Glutamatergic neuron (in vitro differentiated cells): ENCODE measurements at regions not wholly inside any gene's neighbourhood (a gene's known extent, or its start where the extent isn't known, plus 50 kb on each side); places are given as distances from the start of the nearest gene placed in this dataset.

Experiments used
- DNase-seq: peaks from one replicate; pipeline ENCODE4 v3.0.0; 2022
- H3K27ac Mint-ChIP-seq: one replicate; pipeline ENCODE4 v1.8.0; 2020; ENCODE audit warnings: mild to moderate bottlenecking, mixed read lengths, inconsistent platforms; ENCODE audit not compliant: unreplicated experiment
- H3K27me3 Mint-ChIP-seq: one replicate; pipeline ENCODE4 v1.8.0; 2020; ENCODE audit warnings: mild to moderate bottlenecking, moderate library complexity, mixed read lengths, inconsistent platforms; ENCODE audit not compliant: unreplicated experiment
- H3K36me3 Mint-ChIP-seq: one replicate; pipeline ENCODE4 v1.8.0; 2020; ENCODE audit warnings: mild to moderate bottlenecking, mixed read lengths, inconsistent platforms; ENCODE audit not compliant: unreplicated experiment
- H3K4me1 Mint-ChIP-seq: one replicate; pipeline ENCODE4 v1.8.0; 2020; ENCODE audit warnings: mild to moderate bottlenecking, low read depth, mixed read lengths, inconsistent platforms; ENCODE audit not compliant: unreplicated experiment
- H3K4me3 Mint-ChIP-seq: one replicate; pipeline ENCODE4 v1.8.0; 2020; ENCODE audit warnings: mild to moderate bottlenecking, mixed read lengths, inconsistent platforms; ENCODE audit not compliant: unreplicated experiment
- H3K9me3 Mint-ChIP-seq: one replicate; pipeline ENCODE4 v1.8.0; 2020; ENCODE audit warnings: mild to moderate bottlenecking, moderate library complexity, mixed read lengths, inconsistent platforms; ENCODE audit not compliant: unreplicated experiment
- CTCF ChIP-seq: fragments of 200-600 bp; sonication (generic); IDR thresholded peaks from one replicate; pipeline ENCODE4 v1.5.0; 2021; ENCODE audit not compliant: partially characterized antibody, unreplicated experiment

DNA sequence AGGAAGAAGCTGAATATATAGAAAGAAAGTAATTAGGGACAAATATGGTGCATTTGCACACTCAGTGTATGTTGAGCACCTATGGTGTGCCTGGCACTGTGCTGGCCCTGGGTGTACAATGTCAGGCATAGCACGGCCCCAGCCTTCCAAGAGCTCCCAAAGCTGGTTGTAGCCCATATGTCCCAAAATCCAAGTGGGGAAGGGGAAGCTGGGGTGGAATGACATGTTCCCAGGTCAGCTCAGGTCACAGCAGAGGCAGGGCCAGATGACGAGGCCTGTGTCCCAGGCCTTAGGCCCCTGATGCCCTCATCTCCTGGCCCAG lies 170.0 kb downstream of the VEGFA start:
- Mint-ChIP-seq H3K36me3 (peaks cover 4% of the 10 kb centered on the region), H3K4me3 (no peak overlapping the region), H3K4me1 (peaks cover 10% of the 10 kb centered on the region), H3K27ac (no peak overlapping the region), H3K9me3 (peaks cover 9% of the 10 kb centered on the region), H3K27me3 (peaks cover 7% of the 10 kb centered on the region)
- DNase-seq: no peak
- no peak for TF ChIP-seq CTCF

DNA sequence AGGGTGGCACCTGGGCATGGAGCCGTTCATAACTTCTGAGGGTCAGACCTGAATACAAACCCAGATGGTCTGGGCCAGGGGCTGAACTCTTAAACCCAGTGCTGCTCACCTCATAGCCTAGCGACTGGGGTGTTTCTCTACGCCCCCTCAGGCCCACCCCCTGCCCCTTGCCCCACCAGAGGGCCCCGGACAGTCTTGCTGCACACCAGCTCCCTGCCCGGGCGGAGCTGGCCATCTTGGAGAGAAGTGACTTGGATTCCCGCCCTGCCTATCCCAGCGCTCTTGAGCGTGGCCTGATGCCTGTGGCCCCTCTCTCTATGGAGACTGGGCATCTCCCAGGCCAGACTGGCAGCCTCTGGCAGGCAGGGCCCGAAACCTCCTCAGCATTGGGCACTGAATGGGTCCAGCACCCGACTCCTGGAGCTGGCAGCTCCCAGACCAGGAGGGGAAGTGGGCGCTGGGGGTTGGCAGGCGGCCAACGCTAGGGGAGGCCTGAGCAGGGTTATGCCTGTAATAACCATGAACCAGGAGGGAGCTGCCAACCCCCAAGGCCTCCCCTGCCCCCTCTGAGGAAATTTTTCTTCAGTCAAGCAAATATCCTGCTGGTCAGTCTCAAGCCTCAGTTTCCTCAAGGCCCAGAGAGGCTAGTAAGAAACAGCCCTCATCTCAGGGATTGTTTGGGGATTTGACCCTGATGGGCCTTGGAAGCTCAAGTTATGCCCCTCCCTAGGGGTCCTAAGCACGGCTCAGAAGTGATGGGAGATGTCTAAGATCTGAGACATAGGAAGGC lies 169.5 kb downstream of the VEGFA start:
- Mint-ChIP-seq H3K27me3 (peaks cover 7% of the 10 kb centered on the region), H3K27ac (no peak overlapping the region), H3K4me3 (no peak overlapping the region), H3K36me3 (peaks cover 4% of the 10 kb centered on the region), H3K4me1 (peaks cover 10% of the 10 kb centered on the region), H3K9me3 (peaks cover 9% of the 10 kb centered on the region)
- no peak for DNase-seq
- no peak for TF ChIP-seq CTCF

GRCh38 chr6:43938178-43939105 lies 168.4 kb downstream of the VEGFA start:
- peaks cover 9% of the 10 kb centered on the region for H3K27me3 Mint-ChIP-seq
- H3K4me3 Mint-ChIP-seq: no peak overlapping the region
- H3K4me1 Mint-ChIP-seq: peaks cover 10% of the 10 kb centered on the region
- H3K27ac Mint-ChIP-seq: no peak overlapping the region
- no peak for TF ChIP-seq CTCF
- DNase-seq: no peak
- H3K9me3 Mint-ChIP-seq: peaks cover 9% of the 10 kb centered on the region
- H3K36me3 Mint-ChIP-seq: peaks cover 4% of the 10 kb centered on the region

DNA sequence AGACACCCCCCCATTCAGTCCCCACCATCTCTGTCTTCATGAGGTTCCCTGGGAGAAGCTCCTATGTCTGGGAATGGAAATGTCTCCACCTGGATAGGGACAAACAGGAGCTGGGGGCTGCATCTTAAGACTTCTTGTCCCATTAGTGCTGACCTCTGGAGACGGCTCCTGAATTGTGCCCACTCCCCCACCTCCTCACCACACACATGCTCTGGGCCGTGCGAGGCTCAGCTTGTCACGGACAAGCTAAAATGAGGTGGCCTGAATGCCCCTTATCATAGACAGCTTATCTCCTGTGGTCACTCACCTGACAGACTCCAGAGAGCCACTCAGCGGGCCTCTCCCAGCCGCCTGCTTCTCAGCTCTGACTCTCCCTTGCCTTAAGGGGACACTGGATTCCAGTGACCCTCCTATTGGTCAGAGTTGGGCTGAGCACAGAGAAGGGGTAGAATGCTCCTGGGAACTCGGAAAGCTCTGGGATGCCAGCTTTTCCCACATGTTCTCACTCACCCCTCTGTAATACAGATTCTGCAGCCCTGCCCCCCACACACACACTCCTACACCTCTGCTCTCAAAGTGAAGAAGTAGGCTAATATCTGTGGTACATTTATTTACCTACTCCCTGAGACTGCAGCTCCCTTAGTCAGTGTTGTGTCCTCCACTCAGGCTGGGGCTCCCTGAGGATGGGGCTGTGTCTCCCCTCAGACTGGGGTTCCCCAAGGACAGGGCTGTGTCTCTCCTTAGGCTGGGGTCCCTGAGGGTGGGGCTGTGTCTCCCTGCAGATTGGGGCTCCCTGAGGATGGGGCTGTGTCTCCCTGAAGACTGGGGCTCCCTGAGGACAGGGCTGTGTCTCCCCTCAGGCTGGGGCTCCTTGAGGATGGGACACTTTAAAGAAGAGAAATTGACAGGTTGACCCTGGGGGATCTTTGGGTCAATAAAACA lies 167.5 kb downstream of the VEGFA start:
- no peak for DNase-seq
- Mint-ChIP-seq H3K4me3 (no peak overlapping the region), H3K27ac (no peak overlapping the region), H3K27me3 (peaks cover 9% of the 10 kb centered on the region), H3K9me3 (peaks cover 9% of the 10 kb centered on the region), H3K4me1 (peaks cover 10% of the 10 kb centered on the region), H3K36me3 (peaks cover 4% of the 10 kb centered on the region)
- no peak for TF ChIP-seq CTCF
